NCI-H345 treated with DMSO at 0.1 percent for 48 hours (cell line): ENCODE measurements at regions not wholly inside any gene's neighbourhood (a gene's known extent, or its start where the extent isn't known, plus 50 kb on each side); places are given as distances from the start of the nearest gene placed in this dataset.

Experiments
- DNase-seq: peaks from one replicate; lab custom pipeline; 2025; ENCODE audit not compliant: unreplicated experiment; lab: John Stamatoyannopoulos, UW

DNA sequence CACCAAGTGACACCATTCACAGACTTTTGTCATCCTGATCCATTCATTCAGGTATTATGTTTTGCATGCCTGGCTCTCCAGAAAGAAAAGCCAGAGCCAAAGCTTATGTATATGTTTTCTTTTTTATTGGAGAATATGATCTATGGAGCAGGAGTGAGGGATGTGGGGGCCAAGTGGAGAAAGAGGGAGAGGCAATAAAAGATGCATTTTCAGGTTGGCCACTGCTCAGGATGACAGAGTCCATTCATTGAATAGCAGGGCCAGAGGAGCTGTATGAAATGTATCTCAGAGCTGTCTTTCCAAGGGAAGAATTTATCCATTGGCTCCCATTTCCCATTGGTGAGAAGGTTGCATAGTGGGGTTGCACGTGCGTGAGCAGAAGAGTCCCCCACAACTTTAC, 416.1 kb downstream of the ATP23 start:
- DNase-seq = no peak

DNA sequence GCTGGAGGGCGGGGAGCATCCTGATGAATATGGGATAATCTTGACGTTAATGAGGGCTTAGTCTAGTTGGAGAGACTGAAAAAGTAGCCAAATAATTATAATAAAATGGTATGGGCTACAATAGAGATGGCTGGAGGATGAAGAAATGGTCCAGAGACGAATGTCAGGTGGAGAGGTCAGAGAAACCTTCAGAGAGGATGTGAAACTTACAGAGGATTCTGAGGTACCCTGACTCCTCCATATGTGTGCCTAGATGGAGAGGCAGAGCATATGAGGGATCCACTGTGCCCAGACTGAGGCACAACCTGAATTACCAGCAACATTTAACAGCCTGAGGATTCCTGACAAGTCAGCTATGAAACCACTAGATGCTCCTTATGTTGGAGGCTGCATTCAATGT, 417.0 kb downstream of the ATP23 start:
- DNase-seq = no peak

DNA sequence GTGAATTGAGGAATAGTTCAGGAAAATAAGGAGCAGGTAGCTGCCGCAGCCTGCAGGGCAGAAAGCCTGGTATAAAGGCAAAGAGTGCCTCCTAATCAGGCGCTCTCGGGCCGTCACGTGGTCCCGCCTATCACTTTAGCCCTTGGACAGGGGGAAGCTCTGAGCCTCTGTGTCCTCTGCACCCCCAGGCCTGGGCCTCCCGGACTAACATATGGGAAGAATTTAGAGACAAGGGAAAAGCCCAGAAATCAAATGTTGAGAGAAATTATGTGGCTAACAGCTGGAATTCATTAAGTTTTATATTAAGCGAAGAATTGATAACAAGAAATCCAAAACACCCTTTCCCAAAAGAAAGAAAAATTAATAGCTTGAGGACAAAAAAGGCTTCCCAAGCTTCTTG, 417.7 kb downstream of the ATP23 start:
- no peak for DNase-seq

DNA sequence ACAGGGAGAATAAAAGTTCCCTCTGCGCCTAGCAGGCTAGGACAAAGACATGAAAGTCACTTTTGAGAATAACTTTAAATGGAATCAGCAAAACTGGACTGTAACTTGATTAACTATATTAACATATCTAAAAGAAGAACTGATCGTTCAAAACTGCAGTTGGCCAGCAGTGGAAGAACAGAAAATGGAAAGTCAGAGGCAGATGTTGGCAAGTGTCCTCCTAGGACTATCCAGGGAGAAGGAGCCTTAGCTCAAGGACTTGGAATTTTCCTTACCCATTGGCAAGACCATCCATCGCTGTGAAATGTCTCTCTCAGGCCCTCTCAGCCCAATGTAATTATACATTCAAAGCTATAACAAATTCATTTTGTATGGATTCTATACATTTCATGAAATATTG, 419.7 kb downstream of the ATP23 start:
- no peak for DNase-seq

DNA sequence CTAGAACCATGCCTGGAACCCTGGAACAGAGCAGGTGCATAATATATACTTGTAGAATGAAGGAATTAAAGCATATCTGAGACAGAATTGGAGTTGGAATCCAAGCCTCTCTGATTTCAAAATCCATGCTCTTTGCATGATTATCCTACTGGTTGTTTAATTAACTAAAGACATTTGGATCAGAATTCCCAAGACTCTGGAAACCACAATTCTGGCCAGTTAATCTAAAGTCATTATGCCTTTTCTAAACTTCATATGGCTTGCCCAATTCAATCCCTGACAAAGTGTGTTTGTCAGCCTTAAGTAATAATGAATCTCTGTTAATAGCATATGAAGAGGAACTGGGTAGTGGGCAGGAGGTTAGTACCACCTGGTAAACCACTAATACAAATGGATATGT, 422.6 kb downstream of the ATP23 start:
- DNase-seq = no peak

DNA sequence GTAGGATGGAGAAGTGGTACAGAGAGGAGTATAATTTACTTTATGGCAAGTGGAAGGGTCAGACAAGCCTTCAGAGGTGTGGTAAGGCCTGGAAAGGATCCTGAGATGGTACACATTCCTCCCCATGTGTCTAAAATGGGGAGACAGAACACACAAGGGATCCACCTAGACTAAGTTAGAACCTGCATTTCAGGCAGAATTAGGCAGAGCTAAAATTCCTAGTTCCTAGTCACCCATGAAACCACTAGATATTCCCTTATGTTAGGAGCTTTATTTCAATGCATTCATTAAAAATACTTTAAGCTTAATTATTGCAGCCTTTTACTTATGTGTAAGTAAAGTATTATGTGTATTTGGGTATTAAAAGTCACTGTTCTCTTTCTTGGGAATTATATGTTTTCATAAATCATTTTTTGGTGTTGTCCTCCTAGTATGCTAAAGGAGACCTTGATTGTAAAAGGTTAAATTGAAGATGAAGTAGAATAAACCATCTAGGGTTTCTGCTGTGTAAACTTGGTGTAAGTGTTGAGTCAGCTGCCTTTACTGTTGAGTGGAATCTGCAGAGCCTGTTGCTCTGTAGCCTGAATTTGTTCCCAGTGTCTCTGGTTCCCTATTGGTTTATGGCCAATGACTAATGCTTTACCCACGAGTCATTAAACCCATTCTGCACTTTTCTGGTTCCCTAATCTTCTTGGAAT, 423.2 kb downstream of the ATP23 start:
- no peak for DNase-seq

DNA sequence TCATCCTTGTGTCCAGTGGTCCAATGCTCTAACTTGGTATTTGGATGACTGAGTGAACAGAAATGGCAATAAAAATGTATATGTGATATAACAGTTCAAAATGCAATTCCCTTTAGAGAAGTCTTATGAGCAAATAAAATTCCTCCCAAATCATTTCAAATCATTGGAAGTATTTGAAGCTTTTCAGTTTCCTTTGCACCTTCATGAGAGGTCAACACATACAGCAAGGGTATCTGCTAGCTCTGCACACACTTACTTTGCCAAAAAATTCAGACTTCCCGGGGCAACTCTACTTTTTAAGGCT, 423.7 kb downstream of the ATP23 start:
- DNase-seq = no peak

DNA sequence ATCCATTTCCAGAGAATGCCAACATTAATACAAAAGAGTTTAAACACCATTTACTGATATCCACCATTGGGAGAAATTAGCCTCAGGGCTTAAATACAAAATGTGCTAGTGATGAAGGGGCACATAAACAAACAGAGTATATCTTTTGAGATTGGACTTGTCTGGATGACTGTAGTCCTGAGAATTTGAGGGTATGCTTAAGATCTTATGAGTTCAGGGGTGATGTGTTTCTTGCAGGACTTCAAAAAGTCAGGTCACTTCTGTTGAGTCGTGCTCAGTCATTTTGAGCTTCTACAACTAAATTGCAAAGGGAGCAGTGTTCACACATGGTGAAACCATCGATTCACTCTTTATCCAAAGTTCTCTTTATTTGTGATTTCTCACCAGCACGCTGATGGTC, 425.7 kb downstream of the ATP23 start:
- no peak for DNase-seq

DNA sequence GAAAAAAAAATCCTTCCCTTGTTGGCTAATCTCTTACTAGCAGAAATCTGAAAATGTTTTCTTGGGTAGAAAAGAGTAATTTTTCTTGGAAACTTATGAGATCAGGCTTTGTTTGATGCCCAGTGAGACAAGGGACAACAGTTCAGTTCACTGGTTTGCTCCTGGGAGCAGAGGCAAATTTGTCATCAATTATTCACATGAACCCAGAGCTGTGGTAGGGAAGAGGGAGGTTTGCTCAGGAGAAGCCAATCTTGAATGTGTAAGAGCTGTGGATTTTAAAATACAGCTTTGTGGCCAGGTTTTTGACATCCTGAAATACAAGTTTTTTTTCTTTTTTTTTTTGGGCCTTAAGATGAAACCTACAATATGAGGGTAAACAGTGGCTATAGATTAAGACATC, 426.6 kb downstream of the ATP23 start:
- DNase-seq = no peak

DNA sequence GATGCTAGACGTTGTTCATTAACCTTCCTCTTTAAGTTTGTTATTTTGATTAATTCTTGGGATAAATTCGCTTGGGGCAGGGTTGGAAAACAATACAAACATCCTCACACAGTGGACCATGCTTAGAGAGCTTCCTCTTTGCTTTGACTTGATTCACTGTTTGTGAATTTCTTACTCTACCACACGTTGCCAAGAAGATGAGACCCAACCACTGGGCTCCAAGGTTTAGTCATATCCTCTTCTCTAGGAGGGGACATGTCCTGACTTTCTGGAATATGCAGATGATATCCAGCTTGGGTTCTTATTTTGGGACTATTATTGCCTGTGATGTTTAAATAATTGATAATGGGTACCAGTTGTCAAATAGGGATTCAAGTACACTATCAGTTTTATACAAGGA, 428.2 kb downstream of the ATP23 start:
- no peak for DNase-seq

DNA sequence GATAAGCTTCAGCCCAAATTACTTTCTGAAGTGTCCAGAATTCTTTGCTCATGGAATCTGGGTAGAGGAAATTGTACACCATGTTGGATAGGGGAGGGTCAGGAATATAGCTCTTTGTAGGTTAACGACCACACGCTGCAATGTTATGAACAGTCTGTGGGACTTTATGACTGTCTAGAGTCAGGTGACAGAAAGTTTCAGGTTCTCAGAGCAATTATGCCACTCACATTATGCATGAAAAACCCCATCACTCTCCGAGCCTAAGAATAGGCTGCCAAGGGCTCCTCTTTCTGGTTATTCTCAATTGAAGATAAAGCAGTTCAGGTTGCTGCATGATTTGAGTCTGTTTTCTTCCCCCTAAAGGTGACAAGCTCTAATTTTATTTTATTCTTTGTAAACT, 430.9 kb downstream of the ATP23 start:
- DNase-seq = no peak

DNA sequence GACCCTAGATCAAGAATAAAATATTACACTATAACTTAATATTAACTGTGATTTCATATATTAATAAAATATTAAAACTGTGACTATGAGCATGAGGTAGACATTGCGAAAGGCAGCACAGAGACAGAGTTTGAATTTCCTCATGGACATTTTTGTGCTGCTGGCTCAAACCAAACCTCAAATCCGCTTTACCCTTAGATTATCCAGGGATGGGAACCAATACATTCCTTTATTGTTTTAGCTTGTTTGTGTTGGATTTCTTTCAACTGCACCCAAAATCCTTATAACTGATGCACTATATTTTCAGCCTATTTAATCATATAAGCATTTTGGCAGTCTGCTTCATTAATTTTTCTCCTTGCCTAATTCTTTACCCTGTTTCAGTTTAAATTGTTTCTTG, 436.7 kb downstream of the ATP23 start:
- no peak for DNase-seq

DNA sequence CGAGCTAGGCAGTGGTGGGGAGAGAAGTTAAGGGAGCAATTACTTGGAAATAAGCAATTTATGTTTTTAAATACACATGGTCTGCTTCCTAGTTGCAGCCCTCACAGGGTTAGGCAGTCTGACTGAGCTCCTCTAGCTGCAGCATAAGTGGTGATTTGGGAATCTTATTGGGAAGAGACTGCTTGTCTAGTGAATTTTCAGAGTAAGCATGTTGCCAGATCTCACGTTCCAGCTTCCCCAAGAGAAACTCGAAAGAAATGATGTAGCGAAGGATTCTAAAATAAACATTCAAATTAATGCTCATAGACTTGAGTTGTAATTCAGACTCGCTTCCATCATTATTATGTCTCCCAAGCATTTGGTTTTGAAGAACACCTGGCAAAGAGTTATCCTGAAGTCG, 440.2 kb downstream of the ATP23 start:
- no peak for DNase-seq

DNA sequence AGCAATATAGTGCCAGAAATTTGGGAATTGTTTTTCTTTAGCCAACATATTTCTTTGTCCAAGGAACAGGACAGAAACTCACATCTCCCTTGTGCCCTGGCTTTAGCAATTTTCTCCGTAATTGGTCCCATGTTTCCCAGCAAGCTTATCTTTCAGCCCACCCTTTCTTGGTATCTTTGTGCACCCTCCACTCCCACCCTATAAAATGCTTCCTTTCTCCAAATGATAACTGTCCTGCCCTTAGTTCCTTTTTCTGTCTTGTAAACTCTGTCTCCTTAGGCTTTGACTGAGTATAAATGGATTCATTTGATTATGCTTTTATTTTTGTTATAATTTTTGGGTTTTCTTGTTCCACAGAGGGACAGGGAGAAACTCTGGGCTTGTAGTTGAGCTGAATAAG, 442.8 kb downstream of the ATP23 start:
- no peak for DNase-seq

DNA sequence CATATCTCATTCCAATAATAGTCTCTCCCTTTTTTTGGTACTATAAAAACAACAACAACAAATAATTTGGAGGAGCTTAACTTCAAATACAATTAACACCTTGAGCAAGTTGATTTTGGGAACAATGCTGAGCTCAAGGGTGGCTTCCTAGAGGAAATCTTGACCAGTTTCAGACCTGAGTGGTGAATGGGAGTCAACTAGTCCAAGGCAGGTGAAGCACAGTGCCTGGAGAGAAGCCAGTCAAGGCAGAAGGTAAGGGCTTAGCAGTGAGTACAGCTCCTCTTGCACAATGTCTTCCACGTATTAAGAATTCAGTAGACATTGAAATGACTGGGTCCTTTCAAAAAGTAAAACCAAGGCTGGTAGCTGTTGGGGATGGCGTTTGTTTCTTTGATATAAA, 444.8 kb downstream of the ATP23 start:
- no peak for DNase-seq

DNA sequence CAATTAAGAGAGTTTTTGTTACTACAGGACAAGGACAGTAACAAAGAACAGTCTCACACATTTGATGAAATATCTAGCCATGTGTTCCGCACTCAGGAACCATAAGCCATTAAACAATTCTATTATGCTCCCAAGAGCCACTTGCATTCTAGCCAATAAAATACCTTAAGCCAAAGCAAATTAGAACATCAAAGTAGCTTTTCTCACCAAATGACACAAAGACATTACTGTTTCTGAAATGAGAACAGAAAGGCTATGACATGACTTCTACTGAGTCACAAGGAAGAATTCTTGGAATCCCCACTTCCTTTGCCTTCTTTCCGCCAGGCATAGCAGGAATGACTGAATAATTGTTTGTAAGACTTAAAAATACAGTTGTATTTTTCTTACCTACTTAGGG, 445.8 kb downstream of the ATP23 start:
- no peak for DNase-seq

DNA sequence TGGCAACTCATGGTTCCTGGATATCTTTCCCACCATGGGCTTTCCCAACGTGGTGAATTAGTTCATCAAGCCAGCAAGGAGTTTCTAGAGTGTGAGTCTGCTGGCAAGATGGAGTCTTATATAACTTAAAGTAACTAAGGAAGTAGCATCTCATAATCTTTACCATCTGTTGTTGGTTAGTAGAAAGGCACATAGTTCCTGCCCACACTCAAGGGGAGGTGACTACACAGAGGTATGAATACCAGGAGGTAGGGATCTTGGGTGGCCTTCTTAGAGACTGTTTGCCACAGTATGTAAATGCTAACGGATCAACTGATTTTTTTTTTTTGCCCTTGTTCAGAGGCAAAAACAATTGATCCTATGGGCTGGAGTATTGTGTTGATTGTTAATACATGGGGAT, 446.9 kb downstream of the ATP23 start:
- no peak for DNase-seq

DNA sequence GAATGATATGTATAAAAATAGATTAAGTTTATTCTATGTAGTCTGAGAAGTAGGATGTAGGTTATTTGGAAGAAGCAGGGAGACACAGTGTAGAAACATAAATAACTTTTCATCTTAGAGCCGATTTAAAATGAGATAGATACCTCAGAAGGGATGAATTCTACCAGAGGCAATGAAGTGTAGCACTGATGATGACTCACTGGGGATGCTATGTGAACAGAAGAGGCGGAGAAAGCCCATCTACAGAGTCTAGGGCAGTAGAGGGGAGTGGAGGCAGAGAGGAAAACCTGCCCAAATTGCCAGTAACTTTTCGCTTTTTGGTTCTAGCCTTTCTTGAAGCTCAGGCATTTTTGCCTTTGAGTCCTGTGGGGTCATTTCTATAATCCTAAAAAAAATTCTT, 451.8 kb downstream of the ATP23 start:
- no peak for DNase-seq

DNA sequence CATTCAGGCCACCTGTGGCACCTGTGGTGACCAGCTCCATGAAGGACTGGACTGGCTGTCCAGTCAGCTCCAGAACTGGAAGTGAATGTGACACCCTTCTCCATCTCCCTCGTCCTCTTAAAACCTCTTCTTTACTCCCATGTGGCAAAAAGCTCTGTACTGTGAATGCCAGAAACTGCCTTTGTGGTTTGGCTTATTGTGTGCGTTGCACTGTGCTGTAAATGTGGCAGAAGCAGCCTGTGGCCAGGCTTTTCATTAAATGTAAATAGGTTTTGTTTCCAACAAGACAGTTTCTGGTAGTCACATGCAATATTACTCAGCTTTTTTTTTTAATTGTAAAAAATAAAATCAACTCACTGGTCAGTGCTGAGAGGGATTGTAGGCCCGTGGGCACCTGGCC, 453.7 kb downstream of the ATP23 start:
- no peak for DNase-seq

DNA sequence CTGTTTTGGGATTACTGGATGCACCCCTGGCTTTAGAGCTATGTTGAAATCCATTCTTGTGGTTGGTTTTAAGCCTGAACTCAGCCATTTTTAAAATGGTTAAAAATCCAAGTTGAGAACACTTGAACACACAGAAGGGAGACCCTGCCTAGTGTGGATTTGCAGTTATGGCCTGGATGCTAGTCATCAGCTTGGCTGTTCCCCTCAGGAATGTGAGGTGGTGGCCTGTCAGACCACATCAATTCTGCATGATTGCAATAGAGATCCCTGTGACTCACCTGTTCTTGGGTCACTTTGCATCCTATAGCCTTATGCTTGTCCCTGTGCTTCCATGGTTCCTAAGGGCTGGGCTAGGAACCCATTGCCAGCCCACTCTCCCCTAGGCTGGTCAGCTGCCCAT, 454.1 kb downstream of the ATP23 start:
- DNase-seq = no peak

DNA sequence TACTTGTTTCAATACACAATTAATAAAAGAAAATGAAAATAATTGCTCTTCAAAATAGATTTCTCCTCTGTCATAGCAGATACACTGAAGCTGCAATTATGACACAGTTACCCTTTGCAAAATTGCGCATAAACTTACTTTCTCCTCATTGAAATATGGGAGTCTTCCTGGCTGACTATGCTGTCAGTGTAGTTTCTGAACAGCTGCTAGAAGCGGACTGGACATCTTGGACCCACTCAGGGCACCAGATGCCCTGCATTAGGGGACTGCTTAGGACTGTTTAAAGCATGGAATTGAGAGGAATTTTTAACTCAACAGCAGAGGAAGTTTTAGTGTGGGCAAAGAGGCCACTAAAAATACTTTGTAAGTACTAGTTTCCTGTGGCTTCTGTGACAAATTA, 454.9 kb downstream of the ATP23 start:
- no peak for DNase-seq

DNA sequence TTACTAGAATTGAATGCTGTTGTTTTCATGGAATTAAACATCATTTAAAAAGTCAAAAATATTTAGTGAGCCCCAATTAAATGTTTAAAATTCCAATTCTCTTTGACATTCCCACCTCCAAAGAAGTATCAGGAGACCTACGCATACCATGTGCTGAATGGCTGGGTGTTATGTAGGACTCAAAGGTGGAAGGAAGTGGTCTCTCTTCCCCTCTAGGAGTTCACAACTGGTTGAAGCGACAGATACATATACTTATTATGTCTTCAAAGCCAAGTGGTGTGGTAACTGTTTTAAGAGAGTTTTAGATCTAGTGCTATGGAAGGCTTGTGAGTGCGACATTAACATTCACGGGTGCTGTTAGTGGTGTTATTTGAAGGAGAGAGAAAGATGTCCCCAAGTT, 464.0 kb downstream of the ATP23 start:
- DNase-seq = no peak

DNA sequence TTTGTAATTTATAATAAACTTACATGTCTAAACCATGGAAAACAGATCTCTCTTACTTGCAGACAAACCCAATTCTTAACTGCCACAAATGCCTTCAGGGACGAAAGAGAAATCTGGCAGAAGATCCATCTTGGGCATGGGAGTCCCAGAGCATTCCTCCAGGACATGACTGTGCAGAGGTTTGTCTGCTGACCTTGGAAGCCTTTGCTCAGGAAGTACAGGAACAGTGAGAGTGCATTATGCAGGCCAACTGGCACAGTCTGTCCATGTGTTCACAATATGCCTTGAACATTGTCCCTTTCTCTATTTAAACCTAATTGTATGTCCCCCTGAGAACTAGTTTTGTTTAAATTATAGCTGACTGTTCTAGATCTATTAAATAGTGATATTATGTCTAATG, 467.1 kb downstream of the ATP23 start:
- no peak for DNase-seq
